Dedifferentiated amniotic fluid mesenchymal stem cell (primary cell): ENCODE measurements at regions not wholly inside any gene's neighbourhood (a gene's known extent, or its start where the extent isn't known, plus 50 kb on each side); places are given as distances from the start of the nearest gene placed in this dataset.
"Not testable (repeated sequence)": the region's sequence is repeated elsewhere in the genome, so short reads cannot be mapped to it uniquely, and the experiment has no call there.

Experiments used
- DNase-seq: peaks from one replicate; pipeline ENCODE4 v3.0.0-alpha.2; 2016; ENCODE audit errors: extremely low spot score

- DNase-seq: not testable (repeated sequence)
Measured at GRCh38 chr14:19242529-19242928, 191.6 kb downstream of the POTEG start.

GRCh38 chr14:19266908-19267307 is 167.2 kb downstream of the POTEG start:
- DNase-seq: not testable (repeated sequence)

DNA sequence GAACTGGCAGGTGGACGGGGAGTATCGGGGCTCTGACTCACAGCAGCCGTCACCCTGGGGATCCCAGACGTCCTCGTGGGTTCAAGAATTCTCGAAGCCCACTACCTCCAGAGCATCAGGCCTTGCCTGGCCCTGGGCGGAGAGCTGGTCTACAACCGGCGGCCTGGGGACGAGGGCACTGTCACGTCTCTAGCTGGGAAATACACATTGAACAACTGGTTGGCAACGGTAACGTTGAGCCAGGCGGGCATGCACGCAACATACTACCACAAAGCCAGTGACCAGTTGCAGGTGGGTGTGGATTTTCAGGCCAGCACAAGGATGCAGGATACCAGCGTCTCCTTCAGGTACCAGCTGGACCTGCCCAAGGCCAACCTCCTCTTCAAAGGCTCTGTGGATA is 166.5 kb downstream of the POTEG start:
- DNase-seq: not testable (repeated sequence)

DNA sequence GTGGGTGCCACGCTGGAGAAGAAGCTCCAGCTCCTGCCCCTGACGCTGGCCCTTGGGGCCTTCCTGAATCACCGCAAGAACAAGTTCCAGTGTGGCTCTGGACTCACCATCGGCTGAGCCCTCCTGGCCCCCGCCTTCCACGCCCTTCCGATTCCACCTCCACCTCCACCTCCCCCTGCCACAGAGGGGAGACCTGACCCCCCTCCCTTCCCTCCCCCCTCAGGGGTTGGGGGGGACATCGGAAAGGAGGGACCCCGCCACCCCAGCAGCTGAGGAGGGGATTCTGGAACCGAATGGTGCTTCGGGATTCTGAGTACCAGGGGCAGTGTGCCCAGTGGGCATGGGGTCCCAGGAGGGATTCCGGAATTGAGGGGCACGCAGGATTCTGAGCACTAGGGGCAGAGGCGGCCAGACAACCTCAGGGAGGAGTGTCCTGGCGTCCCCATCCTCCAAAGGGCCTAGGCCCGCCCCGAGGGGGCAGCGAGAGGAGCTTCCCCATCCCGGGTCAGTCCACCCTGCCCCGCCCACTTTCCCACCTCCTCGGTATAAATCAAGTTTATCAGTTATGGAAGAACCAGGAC is 166.0 kb downstream of the POTEG start:
- not testable (repeated sequence) for DNase-seq

DNA sequence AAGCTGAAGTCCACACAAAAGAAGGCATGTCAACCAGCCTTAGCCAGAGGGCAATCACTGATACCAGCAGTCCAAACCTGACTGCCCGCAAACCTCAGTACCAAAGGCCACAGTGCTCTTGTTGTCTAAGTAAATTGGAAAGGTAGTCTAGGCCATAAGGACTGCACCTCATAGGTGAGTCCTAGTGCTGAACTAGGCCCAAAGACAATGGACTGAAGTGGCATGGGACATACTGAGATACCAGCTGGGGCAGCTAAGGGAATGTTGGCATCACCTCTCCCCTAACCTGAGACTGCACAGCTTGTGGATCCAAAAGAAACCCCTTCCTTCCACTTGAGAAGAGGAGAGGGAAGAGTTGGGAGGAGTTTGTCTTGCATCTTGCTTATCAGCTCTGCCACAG is 161.9 kb downstream of the POTEG start:
- not testable (repeated sequence) for DNase-seq

GRCh38 chr14:19289669-19290068 is 144.5 kb downstream of the POTEG start:
- not testable (repeated sequence) for DNase-seq

GRCh38 chr14:19300243-19300642 is 133.9 kb downstream of the POTEG start:
- not testable (repeated sequence) for DNase-seq

DNA sequence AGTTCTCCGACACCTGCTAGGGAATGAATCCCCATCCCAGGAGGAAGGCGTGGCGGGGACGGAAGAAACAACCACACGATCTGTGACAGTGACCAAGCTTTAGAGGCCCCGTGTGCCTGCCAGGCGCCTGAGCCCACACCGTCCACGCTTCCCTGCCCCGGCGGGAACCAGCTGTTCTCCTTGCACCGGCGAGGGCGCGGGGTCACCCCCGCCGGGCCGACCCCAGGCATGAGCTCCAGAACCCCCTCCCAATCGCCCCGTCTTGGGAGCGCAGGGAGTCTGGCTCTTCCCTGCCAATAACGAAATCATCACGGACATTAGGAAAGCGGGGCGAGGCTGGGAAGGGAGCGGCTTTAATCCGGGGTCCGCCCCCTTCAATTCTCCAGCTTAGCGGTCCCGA is 133.3 kb downstream of the POTEG start:
- not testable (repeated sequence) for DNase-seq

DNA sequence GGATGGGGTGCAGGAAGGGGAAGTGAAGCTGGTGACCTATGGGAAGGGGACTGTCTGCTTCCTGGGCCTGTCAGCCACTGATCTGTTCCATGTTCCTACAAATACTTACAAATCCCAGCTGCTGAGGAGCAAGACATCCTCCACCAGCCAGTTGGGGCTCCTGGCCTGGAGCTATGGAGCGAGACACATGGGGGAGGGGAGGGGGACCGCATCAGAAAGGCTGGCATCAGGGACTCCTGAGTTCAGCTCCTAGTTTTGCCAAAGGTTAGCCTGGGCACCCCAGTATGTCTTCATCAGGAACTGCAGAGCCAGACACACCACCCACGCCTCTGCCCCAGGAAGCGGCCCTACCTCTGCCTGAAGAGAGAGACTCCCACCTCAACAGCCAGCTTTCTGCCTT is 130.3 kb downstream of the POTEG start:
- not testable (repeated sequence) for DNase-seq

- DNase-seq: not testable (repeated sequence)
Measured at GRCh38 chr14:19304442-19304841, 129.7 kb downstream of the POTEG start.

DNA sequence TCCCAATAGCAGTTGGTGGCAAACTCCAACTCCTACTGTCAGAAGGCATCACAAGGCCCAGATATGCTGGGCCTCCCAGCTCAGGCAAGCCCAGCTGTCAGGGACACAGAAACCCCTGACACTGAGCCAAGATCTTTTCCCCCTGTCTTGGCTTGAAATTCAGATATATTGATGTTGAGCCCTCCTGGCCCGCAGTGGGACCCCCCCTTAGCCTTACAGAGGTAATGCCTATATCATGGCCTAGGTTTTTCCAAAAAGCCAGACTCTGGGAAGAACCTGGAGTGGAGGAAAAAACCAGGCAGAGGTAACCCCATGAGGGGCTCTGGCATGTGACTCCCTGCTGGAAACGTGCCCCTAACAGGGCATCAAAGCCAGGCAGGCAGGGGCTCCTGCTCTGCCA is 129.2 kb downstream of the POTEG start:
- DNase-seq: not testable (repeated sequence)

- not testable (repeated sequence) for DNase-seq
Measured at GRCh38 chr14:19305776-19306175, 128.4 kb downstream of the POTEG start.

GRCh38 chr14:19306405-19306804 is 127.7 kb downstream of the POTEG start:
- not testable (repeated sequence) for DNase-seq

DNA sequence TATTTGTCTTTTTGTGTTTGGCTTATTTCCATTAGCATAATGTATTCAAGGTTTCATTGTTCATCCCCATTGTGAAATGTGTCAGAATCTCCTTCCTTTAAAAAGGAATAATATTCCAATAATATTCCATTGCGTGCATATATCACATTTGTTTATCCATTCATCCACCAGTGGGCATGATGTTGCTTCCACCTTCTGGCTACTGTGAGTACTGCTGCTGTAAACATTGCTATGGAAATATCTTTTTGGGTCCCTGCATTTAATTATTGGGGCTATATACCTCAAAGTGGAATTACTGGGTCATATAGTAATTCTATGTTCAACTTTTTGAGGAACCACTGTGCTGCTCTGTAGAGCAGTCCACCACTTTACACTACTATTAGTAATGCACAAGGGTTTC is 123.1 kb downstream of the POTEG start:
- not testable (repeated sequence) for DNase-seq

DNA sequence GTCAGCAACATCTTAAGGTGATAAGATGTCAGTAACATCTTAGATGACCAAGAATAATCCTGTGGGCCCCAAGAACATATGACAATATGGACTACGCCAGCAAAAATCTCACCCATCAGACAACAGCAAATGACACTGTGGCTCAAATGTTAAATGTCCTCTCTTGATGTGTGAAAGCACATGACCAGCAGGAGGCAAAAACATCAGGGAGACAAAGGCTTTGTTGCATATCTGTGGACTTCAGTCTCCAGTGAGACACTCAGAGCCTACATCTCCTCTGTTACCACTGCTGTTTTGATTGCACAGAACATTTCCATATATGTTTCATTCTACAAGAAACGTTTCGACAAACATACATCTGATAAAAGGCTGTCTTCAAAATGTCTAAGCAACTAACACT is 103.5 kb downstream of the POTEG start:
- not testable (repeated sequence) for DNase-seq

GRCh38 chr14:19337232-19338059 is 96.7 kb downstream of the POTEG start:
- DNase-seq: not testable (repeated sequence)

DNA sequence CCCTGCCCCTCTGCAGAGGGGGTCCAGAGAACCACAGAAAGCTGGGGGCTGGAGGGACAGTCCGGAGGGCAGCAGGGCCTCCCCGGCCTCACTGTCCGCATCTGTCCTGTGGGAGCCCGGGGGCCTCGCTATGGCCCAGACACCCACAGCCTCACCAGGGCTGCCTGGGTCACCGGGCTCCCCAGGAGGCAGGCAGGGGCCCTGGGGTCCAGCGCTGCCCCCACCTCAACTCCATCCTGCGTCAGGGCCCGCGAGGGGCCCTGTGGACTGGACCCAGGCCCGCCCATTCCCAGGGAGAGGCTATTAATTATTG is 96.1 kb downstream of the POTEG start:
- not testable (repeated sequence) for DNase-seq

DNA sequence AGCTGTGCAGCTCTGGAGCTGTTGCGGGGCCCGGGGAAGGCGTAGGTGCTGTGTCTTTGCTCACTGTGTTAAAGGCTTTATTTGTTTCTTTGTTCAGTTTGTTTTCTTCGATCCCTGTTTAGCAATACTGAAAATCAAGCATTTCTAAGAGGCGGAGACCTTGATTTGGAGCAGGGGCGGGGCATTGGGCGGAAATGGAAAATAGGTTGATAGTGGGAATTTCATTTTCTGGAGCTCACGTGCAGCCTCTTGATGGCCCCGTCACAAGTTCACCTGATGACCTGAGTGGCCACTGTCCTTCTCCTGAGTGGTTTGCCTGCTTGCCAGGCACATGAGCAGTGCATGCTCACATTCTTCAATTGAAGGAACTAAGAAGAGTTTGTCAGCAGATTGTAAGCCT is 93.2 kb downstream of the POTEG start:
- DNase-seq: not testable (repeated sequence)

DNA sequence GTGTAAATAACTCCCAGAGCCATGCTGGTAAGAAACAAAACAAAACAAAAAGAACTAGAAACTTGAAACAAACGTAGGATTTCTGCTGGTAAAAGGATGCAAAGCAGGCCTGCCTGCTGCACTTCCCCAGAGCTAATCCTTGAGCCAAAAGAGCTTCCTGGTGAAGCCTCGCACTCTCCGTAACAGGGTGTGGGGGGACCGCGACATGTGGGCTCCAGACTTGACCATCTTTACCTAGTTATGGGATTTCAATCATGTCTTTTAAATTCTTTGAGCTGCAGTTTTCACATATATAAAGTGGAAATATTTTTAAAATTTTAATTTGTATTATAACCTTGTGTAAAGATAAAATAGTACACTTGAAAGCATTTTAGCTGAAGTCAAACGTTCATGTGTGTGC is 92.5 kb downstream of the POTEG start:
- DNase-seq: not testable (repeated sequence)

GRCh38 chr14:19344261-19344660 is 89.9 kb downstream of the POTEG start:
- not testable (repeated sequence) for DNase-seq

DNA sequence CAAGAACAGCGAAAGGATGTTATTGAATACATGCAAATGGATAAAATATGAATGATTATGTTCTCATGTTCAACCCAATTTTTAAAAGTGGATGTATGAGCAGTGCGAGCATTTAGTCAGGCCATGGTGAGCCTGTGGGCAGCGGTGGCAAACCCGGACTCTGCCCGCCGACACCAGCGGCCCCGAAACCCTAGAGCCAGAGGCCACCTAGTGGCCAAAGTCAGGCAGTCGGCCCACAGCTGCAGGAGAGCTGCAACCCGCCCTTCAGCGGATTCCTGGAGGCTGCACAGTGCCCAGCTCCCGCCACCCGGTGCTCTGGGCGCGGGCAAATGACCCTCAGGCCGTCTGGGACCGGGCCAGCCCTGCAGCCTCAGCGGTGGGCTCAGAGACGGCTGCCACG is 89.5 kb downstream of the POTEG start:
- DNase-seq: not testable (repeated sequence)

GRCh38 chr14:19345298-19345911 is 88.7 kb downstream of the POTEG start:
- DNase-seq: not testable (repeated sequence)

GRCh38 chr14:19346074-19346480 is 88.1 kb downstream of the POTEG start:
- not testable (repeated sequence) for DNase-seq
